Activated CD8-positive, alpha-beta memory T cell treated with anti-CD3 and anti-CD28 coated beads, Interleukin-2, amount 50 U/mL, for 24 hours (primary cell): ENCODE measurements at regions not wholly inside any gene's neighbourhood (a gene's known extent, or its start where the extent isn't known, plus 50 kb on each side); places are given as distances from the start of the nearest gene placed in this dataset.
"Not testable (repeated sequence)": the region's sequence is repeated elsewhere in the genome, so short reads cannot be mapped to it uniquely, and the experiment has no call there.

ENCODE experiments used
- DNase-seq: peaks from one replicate; pipeline ENCODE4 v3.0.0-alpha.2; 2020; ENCODE audit errors: extremely low read depth

GRCh38 chr1:212495766-212496494 lies 63.2 kb downstream of the NENF start:
- DNase-seq, result no peak

- DNase-seq, result no peak
These were observed 64.0 kb downstream of the NENF start for GRCh38 chr1:212496682-212497081.

DNA sequence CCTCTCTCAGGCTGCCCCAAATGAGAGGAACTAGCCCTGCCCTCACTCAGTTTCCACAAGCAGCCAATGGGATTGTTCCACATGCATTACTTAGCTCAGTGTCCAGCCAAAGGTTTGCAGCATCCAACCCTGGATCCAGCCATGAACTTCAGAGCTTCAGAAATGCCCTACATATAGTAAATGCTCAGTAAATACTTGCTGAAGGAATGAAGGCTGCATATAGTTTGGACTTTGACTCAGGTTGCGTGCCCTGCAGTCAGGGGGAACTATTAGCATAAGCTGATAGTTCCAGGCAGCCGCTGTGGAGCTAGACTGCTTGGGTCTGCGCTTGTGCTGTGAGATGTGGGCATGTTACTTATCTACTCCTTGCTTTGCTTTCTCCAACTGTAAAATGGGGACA lies 64.8 kb downstream of the NENF start:
- no peak for DNase-seq

- no peak for DNase-seq
These were observed 65.7 kb downstream of the NENF start for GRCh38 chr1:212498283-212499040.

GRCh38 chr1:212500351-212500750 lies 67.6 kb downstream of the NENF start:
- no peak for DNase-seq

DNA sequence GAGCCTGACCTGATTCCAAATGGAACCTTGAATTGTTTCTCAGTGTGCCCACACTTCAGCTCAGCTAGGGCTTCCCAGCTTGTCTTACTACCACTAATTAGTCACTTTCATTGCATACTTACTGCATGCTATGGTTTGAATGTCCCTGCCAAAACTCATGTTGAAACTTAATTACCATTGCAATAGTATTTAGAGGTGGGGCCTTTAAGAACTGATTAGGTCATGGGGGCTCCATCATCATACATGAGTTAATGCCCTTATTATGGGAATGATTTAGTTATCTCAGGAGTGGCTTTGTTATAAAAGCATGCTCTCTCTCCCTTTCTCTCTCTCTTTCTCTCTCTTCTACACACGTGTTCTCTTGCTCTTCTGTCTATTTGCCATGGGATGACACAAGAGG lies 68.3 kb downstream of the NENF start:
- no peak for DNase-seq

DNA sequence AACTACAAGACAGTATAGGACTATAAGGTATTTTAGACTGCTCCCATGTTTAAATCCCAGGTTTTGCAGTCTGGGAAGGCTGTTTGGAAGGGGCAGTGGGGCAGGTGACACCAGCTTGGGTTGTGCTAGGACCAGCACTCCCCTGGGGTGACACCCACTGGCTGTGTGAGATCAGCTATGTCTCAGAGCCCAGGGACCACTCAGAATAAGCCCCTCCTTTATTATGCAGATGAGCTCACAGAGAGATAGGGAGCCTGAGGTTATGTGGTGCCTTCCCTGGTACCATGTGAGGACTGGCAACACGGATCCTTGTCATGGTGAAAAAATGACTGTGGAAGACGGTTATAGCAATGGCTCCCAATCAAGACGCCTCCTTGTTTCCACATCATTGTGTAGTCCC lies 71.0 kb downstream of the NENF start:
- no peak for DNase-seq

- no peak for DNase-seq
These were observed 71.6 kb downstream of the NENF start for GRCh38 chr1:212504171-212504803.

GRCh38 chr1:212506666-212507065 lies 73.9 kb downstream of the NENF start:
- no peak for DNase-seq

DNA sequence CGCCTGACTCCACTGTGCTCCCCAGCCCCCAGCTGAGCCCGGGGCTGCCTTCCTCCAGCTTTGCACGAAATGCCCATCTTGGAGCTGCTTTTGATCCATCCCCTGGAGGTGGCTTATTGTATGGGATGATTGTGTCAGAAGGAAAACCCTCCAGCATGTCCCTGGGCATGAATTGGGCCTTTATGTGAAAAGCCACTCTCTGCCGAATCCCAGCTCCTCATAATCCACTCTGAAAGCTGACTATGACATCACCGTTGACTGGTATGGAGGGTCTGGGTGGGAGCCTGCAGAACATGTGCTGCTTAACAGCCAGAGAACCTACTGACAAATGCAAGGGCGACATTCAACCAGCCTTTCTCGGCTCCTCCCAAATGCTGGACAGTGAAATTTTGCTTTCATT lies 74.6 kb downstream of the NENF start:
- no peak for DNase-seq

- no peak for DNase-seq
These were observed 80.3 kb downstream of the NENF start for GRCh38 chr1:212512816-212513559.

GRCh38 chr1:212513586-212513985 lies 80.9 kb downstream of the NENF start:
- DNase-seq, result no peak

GRCh38 chr1:212514056-212514614 lies 81.4 kb downstream of the NENF start:
- no peak for DNase-seq

DNA sequence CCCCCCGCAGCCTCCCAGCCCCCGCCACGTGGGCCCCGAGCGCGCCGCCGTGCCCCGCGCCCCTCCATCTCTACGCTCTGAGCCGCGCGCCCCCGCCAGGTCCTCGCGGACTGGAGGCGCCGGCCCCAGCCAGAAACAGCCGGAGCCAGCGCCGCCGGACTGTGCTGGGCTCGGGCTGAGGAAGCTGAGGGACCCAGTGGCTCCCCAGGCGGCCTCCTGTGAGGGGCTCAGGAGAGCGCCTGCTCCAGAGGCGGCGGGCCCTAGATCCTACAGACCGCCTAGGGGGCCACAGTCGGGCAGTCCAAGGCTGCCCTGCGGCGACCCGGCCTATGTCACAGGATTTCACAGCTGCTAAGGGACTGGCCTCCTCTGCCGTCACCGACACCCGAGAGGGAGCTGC lies 82.1 kb downstream of the NENF start:
- no peak for DNase-seq

DNA sequence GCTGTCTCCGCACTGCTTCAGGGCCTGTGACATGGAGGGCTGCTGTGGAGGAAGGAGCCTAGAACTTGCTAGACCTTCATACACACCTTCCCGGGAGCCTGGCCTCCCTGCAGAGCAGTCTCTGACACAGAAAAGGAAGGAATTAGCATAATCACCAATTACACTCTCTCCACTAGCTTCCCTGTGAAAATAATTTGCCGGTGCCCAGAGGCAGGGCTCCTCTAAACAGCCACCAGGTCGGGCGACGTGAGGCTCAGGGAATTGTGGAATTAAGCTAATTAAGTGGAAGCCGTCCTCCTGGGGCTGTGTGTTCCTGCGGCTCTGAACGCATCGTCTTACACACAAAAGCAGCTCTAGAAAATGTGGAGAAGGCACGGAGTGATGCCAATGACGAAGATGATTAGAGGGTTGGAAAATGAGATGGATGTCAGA lies 82.6 kb downstream of the NENF start:
- no peak for DNase-seq

DNA sequence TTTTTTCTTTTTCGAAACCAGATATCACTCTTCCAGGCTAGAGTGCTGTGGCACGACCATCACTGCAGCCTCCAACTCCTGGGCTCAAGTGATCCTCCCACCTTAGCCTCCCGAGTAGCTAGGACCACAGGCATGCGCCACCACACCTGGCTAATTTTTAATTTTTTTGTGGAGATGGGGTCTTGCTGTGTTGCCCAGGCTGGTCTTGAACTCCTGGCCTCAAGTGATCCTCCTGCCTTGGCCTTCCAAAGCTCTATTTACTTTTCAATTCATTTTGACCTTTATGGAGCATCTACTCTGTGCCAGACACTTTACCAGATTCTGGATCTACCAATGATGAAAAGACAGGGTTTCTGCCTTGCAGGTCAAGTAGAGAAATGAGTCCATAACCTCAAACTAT lies 83.3 kb downstream of the NENF start:
- not testable (repeated sequence) for DNase-seq

DNA sequence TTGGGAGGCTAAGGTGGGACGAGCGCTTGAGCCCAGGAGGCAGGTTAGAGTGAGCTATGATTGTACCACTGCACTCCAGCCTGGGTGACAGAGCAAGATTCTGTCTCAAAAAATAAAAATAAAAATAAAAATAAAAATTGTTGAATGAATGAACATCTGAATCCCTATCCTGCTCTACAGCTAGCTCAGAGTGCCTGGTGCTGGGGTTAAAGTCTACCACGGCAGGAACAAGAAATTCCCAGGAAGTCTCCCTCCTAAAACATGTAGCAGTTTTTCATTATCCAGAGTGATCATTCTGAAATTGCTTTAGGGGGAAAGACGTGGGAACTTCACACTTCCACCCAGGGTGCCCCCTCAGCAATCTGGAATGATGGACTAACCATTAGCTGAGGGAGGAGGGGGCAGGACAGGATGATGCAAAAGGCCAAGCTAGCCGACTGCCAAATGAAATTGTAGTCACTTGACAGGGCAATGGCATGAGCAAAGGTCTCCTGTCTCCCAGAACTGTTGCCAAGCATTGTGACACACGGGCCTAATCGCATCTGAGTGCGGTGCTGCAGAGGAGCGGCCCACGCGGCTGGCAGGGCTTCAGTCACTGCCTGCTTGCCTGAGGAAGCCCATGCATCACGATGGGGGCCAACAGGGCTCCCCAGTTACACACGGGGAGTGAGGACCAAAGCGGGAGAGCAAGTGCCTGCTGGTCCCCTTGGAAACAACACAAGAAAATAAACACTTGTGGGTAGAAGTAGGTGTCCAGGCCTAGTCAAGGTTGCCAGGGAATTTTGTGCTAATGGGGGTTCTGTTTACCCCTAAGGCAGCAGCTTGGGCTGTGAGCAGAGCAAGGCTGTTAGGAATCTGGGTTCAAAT lies 85.7 kb downstream of the NENF start:
- DNase-seq, result no peak

DNA sequence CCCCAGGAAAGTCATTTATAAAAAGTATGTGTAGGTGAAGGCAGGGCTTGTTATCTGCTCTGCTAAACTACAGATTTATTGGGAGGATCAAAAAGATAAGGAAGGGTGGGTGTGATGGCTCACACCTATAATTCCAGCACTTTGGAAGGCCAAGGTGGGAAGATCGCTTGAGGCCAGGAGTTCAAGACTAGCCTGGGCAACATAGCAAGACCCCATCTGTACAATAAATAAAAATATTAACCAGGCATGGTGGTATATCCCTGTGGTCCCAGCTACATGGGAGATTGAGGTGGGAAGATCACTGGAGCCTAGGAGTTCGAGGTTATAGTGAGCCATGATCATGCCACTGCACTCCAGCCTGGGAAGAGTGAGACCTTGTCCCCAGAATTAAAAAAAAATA lies 86.4 kb downstream of the NENF start:
- DNase-seq, result no peak

GRCh38 chr1:212520299-212520698 lies 87.6 kb downstream of the NENF start:
- no peak for DNase-seq

DNA sequence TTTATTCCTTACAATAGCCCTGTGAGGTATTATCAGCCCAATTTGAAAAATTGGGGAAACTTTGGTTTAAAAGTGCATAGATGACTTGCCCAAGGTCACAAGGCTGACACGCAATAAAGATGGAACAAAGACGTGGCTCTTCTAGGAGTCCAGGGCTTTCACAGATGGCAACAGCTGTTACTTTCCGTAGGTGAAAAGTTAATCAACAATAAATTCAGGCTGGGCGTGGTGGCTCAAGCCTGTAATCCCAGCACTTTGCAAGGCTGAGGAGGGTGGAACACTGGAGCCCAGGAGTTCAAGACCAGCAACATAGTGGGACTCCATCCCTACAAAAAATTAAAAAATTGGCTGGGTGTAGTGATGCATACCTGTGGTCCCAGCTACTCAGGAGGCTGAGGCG lies 87.8 kb upstream of the ATF3 start:
- no peak for DNase-seq
